ENCODE measurements at regions not wholly inside any gene's neighbourhood (a gene's known extent, or its start where the extent isn't known, plus 50 kb on each side); places are given as distances from the start of the nearest gene placed in this dataset.
"Not testable (repeated sequence)": the region's sequence is repeated elsewhere in the genome, so short reads cannot be mapped to it uniquely, and the experiment has no call there.

DNA sequence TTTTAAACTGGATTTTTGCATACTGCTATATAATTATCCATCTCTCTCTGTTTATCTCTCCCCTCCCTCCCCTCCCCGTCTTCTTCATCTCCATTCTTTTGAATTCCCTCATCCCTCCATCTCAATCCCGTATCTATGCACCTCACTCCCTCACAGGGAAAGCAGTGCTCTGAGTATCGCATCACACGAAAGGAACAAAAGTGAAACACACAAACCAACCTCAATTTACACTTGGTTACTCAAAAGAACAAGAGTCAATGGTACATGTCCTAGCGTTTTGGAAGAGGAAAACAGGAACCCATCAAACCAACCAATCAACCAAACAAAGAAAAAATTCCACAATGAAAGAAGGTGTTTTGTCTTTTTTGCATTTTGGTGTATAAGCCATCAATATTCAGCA is 115.1 kb downstream of the NBPF12 start:
- Mint-ChIP-seq H3K27ac (no peak overlapping the region), H3K27me3 (ENCODE audit: insufficient read depth) (peaks cover 10% of the 10 kb centered on the region; the same call in 1 of the 2 replicates), H3K4me1 (ENCODE audit: low read depth) (no peaks in the 10 kb centered on the region), H3K4me3 (no peak overlapping the region), H3K36me3 (ENCODE audit: low read depth) (no peaks in the 10 kb centered on the region), H3K9me3 (no peaks in the 10 kb centered on the region; the same call in 1 of the 2 replicates)
- DNase-seq = no peak
- TF ChIP-seq, protein P1, sequence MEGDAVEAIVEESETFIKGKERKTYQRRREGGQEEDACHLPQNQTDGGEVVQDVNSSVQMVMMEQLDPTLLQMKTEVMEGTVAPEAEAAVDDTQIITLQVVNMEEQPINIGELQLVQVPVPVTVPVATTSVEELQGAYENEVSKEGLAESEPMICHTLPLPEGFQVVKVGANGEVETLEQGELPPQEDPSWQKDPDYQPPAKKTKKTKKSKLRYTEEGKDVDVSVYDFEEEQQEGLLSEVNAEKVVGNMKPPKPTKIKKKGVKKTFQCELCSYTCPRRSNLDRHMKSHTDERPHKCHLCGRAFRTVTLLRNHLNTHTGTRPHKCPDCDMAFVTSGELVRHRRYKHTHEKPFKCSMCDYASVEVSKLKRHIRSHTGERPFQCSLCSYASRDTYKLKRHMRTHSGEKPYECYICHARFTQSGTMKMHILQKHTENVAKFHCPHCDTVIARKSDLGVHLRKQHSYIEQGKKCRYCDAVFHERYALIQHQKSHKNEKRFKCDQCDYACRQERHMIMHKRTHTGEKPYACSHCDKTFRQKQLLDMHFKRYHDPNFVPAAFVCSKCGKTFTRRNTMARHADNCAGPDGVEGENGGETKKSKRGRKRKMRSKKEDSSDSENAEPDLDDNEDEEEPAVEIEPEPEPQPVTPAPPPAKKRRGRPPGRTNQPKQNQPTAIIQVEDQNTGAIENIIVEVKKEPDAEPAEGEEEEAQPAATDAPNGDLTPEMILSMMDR (IDR thresholded peaks at IDR 0.05) = no peak

DNA sequence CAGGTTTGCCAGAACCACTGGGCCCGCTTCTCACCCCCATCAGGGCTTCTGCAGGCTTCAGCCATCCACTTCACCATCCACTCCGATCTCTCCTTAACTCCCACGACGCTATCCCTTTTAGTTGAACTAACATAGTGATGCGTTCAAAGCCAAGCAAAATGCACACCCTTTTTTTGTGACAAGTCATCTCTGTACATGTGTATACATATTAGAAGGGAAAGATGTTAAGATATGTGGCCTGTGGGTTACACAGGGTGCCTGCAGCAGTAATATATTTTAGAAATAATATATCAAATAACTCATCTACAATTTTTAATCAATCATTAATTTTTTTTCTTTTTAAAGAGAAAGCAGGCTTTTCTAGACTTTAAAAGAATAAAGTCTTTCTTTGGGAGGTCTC is 114.6 kb downstream of the NBPF12 start:
- Mint-ChIP-seq H3K9me3 (no peaks in the 10 kb centered on the region; the same call in 1 of the 2 replicates), H3K4me3 (no peak overlapping the region), H3K27me3 (ENCODE audit: insufficient read depth) (peaks cover 10% of the 10 kb centered on the region; the same call in 1 of the 2 replicates), H3K27ac (no peak overlapping the region), H3K36me3 (ENCODE audit: low read depth) (no peaks in the 10 kb centered on the region), H3K4me1 (ENCODE audit: low read depth) (no peaks in the 10 kb centered on the region)
- DNase-seq = no peak
- TF ChIP-seq, protein P1 (IDR thresholded peaks at IDR 0.05) = no peak

DNA sequence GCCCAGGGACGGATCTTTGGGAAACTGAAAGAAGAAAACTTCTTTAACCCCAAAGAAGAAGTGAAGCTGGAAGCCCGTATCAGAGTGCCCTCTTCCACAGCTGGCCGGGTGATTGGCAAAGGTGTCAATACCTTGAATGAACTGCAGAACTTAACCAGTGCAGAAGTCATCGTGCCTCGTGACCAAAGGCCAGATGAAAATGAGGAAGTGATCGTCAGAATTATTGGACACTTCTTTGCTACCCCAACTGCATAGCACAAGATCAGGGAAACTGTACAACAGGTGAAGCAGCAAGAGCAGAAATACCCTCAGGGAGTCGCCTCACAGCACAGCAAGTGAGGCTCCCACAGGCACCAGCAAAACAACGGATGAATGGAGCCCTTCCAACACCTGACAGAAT is 114.0 kb downstream of the NBPF12 start:
- Mint-ChIP-seq H3K4me3 (no peak overlapping the region), H3K4me1 (ENCODE audit: low read depth) (no peaks in the 10 kb centered on the region), H3K27me3 (ENCODE audit: insufficient read depth) (peaks cover 10% of the 10 kb centered on the region; the same call in 1 of the 2 replicates), H3K36me3 (ENCODE audit: low read depth) (no peaks in the 10 kb centered on the region), H3K9me3 (no peaks in the 10 kb centered on the region; the same call in 1 of the 2 replicates), H3K27ac (no peak overlapping the region)
- TF ChIP-seq, protein P1 (IDR thresholded peaks at IDR 0.05) = no peak
- DNase-seq = no peak

DNA sequence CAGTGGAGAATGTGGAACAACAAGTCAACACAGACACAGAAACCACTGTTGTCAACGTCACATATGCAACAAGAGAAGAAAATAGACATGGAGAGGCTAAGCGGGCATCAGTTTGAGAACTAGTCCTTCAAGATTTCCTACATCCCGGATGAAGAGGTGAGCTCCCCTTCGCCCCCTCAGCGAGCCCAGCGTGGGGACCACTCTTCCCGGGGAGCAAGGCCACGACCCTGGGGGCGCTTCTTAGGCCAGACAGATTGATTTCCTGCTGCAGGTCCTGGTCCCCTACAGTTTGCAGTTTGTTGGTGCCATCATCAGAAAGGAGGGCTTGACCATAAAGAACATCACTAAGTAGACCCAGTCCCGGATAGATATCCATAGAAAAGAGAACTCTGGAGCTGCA is 113.0 kb downstream of the NBPF12 start:
- TF ChIP-seq, protein P1 (IDR thresholded peaks at IDR 0.05) = no peak
- Mint-ChIP-seq H3K36me3 (ENCODE audit: low read depth) (no peaks in the 10 kb centered on the region), H3K27ac (no peak overlapping the region), H3K9me3 (no peaks in the 10 kb centered on the region; the same call in 1 of the 2 replicates), H3K27me3 (ENCODE audit: insufficient read depth) (peaks cover 6% of the 10 kb centered on the region; the same call in 1 of the 2 replicates), H3K4me3 (no peak overlapping the region), H3K4me1 (ENCODE audit: low read depth) (no peaks in the 10 kb centered on the region)
- DNase-seq = no peak

DNA sequence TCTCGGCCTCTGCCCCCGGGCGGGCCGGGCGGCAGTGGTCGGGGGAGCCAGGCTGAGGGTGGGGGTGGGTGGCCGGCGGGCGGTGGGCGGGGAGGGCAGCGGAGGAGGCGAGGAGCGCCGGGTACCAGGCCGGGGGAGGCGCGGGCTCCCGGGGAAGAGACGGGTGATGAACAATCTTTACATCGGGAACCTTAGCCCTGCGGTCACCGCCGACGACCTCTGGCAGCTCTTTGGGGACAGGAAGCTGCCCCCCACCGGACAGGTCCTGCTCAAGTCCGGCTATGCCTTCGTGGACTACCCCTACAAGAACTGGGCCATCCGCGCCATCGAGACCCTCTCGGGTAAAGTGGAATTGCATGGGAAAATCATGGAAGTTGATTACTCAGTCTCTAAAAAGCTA is 112.5 kb downstream of the NBPF12 start:
- H3K27ac Mint-ChIP-seq = no peak overlapping the region
- H3K4me1 Mint-ChIP-seq (ENCODE audit: low read depth) = no peaks in the 10 kb centered on the region
- H3K27me3 Mint-ChIP-seq (ENCODE audit: insufficient read depth) = peaks cover 6% of the 10 kb centered on the region; the same call in 1 of the 2 replicates
- no peak for DNase-seq
- no peaks in the 10 kb centered on the region for H3K36me3 Mint-ChIP-seq (ENCODE audit: low read depth)
- no peaks in the 10 kb centered on the region; the same call in 1 of the 2 replicates for H3K9me3 Mint-ChIP-seq
- no peak overlapping the region for H3K4me3 Mint-ChIP-seq
- TF ChIP-seq, protein P1 (IDR thresholded peaks at IDR 0.05) = no peak

DNA sequence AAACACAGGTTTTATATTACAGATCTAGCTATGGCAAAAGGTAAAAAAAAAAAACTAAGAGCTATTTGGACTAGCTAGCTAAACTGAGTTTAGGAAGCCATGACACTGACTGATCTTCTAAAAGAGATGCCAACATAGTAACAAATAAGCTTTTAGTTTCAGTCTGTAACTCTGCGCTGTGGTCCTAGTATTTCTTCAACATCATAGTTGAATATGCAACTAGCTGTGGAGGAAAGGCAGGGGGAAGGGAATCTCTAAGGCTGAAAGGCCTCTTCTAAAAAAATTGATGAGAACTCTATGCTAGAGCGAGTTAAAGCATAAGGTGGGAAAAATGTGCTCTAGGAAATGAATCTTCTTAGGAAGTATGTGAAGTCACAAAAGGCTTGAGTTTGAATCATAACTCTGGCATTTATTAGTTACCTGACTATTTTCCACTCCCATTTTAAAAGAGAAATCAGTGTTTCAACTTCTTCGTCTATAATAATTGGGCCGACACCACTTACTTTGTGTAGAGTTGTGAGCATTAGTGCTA is 108.8 kb downstream of the NBPF12 start:
- H3K9me3 Mint-ChIP-seq; H3K27ac Mint-ChIP-seq; H3K36me3 Mint-ChIP-seq (ENCODE audit: low read depth); H3K27me3 Mint-ChIP-seq (ENCODE audit: insufficient read depth); H3K4me1 Mint-ChIP-seq (ENCODE audit: low read depth); H3K4me3 Mint-ChIP-seq; DNase-seq: not testable (repeated sequence)

Measured in HFFc6 (cell line).